Kidney epithelial cell (primary cell): ENCODE measurements at regions not wholly inside any gene's neighbourhood (a gene's known extent, or its start where the extent isn't known, plus 50 kb on each side); places are given as distances from the start of the nearest gene placed in this dataset.

Experiments used
- DNase-seq: peaks from one replicate; pipeline ENCODE4 v3.0.0-alpha.2; 2010; ENCODE audit warnings: low read depth
- H3K27me3 ChIP-seq: 2 replicates; pipeline ENCODE4 v1.6.0; 2011; ENCODE audit warnings: low read length; ENCODE audit not compliant: control insufficient read depth, insufficient read depth
- H3K36me3 ChIP-seq: 2 replicates; pipeline ENCODE4 v1.5.1; 2011; ENCODE audit warnings: low read length; ENCODE audit not compliant: control insufficient read depth, insufficient read depth
- H3K4me3 ChIP-seq: 2 replicates; pipeline ENCODE4 v1.5.1; 2011; ENCODE audit warnings: low read depth, mild to moderate bottlenecking, control low read depth, low read length
- CTCF ChIP-seq: IDR thresholded peaks from 2 replicates; pipeline ENCODE4 v1.5.1; 2011; ENCODE audit warnings: mild to moderate bottlenecking, moderate library complexity, low read length, control low read depth, inconsistent platforms; ENCODE audit not compliant: insufficient read depth, poor library complexity, severe bottlenecking

- no peak for DNase-seq
- TF ChIP-seq CTCF, result no peak
- H3K27me3 ChIP-seq, result no peaks in the 10 kb centered on the region
- no peak overlapping the region for H3K4me3 ChIP-seq
- no peaks in the 10 kb centered on the region for H3K36me3 ChIP-seq
These were observed 129.5 kb upstream of the SLCO3A1 start for GRCh38 chr15:91723959-91724358.

- TF ChIP-seq CTCF, result no peak
- DNase-seq, result no peak
- H3K27me3 ChIP-seq, result no peaks in the 10 kb centered on the region
- H3K36me3 ChIP-seq, result no peaks in the 10 kb centered on the region
- H3K4me3 ChIP-seq, result no peak overlapping the region
These were observed 119.8 kb upstream of the SLCO3A1 start for GRCh38 chr15:91733661-91734060.

GRCh38 chr15:91737151-91737818 lies 116.2 kb upstream of the SLCO3A1 start:
- no peaks in the 10 kb centered on the region for H3K27me3 ChIP-seq
- TF ChIP-seq CTCF, result no peak
- H3K36me3 ChIP-seq, result no peaks in the 10 kb centered on the region
- no peak overlapping the region for H3K4me3 ChIP-seq
- no peak for DNase-seq

- TF ChIP-seq CTCF, result no peak
- no peaks in the 10 kb centered on the region for H3K36me3 ChIP-seq
- no peak for DNase-seq
- H3K4me3 ChIP-seq, result no peak overlapping the region
- no peaks in the 10 kb centered on the region for H3K27me3 ChIP-seq
These were observed 111.5 kb upstream of the SLCO3A1 start for GRCh38 chr15:91741986-91742385.

- TF ChIP-seq CTCF, result no peak
- Histone ChIP-seq H3K36me3 (no peaks in the 10 kb centered on the region), H3K4me3 (no peak overlapping the region), H3K27me3 (no peaks in the 10 kb centered on the region)
- no peak for DNase-seq
These were observed 101.9 kb upstream of the SLCO3A1 start for GRCh38 chr15:91751611-91752010.
